Stimulated activated CD4-positive, alpha-beta T cell treated with anti-CD3 and anti-CD28 coated beads, TNF-alpha, amount 100 ng/mL, for 1 hour (primary cell): ENCODE measurements at regions not wholly inside any gene's neighbourhood (a gene's known extent, or its start where the extent isn't known, plus 50 kb on each side); places are given as distances from the start of the nearest gene placed in this dataset.
"Not testable (repeated sequence)": the region's sequence is repeated elsewhere in the genome, so short reads cannot be mapped to it uniquely, and the experiment has no call there.

Source experiments
- DNase-seq, 3 donors: peaks; one replicate each; pipeline ENCODE4 v3.0.0-alpha.2; 2020; ENCODE audit warnings: low read depth in 3 of 3, low spot score in 1 of 3

DNA sequence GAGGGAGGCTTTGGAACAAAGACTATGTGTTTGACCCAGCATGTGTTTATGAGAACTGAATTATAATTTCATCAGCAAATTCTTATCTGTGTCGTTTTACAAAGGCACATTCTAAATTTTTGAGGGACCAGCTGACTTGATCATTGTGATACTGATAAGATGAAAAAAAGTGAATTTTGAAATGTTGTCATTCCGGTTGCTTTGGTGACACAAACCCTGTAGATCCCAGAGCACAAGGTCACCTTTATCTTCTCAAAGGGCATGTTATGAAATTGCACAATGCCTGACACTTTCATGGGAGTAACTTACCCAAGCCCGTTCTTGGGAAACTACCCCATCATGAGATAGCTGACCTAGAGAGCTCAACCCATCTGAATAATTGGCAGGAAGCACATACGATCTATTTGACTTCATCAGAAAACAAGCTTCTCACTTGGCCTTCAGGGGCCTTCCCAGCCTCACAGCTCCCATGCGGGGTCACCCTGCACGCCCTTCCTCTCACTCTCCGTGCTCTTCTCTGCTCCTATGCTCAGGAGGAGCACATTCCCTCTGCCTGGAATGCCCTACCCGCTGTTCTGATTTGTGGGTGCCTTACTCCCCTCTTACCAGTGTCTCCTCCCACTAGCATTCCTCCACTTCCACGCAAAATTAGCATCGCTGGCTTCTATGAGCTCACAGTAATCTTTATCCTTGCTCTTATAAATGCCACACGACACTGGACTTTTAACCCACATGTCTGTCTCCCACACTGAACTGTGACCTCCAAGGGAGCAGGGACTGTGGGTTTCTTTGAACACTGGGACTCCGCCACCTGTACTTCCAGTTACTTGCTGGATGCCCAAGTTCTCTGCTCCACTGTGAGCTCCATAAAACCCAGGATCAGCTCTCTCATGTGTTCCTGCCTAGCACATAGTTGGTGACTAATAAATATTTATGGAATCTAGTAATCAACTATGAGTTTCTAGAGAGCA lies 555.8 kb upstream of the ID2 start:
- no peak for DNase-seq

DNA sequence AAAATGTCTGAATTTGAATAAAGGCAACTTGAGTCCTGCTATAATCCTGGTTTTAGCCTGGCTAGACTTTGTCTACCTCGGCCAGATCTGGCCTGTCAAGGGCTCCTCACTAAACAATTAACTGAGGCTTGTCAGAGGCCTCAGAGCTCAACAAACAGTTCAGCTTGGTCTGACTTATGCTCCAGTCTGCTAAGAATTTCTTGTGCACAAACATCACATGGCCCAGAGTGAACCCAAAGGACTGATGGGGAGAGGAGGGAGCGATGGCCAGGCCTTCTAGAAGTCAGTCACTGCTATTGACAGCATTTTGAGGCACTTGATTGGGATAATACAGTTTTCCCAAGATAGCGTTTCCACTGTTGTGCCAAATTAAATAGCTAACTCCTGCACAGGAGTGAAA lies 555.1 kb upstream of the ID2 start:
- no peak for DNase-seq

DNA sequence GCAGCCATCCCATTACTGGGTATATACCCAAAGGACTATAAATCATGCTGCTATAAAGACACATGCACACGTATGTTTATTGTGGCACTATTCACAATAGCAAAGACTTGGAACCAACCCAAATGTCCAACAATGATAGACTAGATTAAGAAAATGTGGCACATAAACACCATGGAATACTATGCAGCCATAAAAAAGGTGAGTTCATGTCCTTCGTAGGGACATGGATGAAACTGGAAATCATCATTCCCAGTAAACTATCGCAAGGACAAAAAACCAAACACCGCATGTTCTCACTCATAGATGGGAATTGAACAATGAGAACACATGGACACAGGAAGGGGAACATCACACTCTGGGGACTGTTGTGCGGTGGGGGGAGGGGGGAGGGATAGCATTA lies 550.4 kb upstream of the ID2 start:
- DNase-seq: not testable (repeated sequence)

DNA sequence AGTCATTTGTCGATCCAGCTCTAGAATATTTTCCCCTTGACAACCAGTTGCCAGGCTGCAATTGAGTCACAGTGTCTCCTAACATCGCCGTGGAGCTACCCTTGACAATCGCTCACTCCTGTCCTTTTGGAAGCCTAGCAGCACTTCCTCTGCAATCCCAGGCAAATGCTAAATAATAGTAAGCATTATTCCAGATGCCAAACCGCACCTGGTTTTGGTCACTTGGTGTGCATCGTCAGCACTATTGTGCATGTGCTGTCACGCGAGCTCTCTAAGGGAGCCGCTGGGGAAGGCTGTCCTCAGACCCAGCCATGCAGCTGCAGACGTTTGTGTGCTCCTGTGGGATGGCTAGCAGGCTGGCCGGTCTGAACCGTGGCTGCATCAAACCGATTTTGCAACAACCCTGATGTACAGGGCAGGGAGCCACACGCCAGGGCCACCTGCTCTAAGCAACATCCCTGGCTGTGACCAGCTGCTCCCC lies 549.5 kb upstream of the ID2 start:
- DNase-seq: no peak

DNA sequence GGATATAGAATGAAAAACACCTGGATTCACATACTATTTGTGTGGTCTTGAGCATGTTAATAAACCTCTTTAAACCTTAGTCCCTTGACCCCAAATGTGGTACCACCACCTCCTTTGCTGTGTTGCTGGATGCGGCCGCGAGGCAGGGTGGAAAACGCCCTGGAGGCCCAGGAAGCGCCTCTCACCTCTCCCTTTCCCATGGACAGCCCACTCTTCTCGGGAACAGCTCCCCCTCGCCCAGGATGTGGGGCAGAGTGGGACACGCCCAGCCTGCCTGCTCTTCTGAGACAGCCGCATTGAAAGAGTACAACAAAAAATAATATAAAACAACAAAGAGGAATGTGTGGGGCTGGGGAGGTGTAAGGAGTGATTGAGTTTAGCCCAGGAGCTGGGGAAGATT lies 549.0 kb upstream of the ID2 start:
- DNase-seq: no peak

DNA sequence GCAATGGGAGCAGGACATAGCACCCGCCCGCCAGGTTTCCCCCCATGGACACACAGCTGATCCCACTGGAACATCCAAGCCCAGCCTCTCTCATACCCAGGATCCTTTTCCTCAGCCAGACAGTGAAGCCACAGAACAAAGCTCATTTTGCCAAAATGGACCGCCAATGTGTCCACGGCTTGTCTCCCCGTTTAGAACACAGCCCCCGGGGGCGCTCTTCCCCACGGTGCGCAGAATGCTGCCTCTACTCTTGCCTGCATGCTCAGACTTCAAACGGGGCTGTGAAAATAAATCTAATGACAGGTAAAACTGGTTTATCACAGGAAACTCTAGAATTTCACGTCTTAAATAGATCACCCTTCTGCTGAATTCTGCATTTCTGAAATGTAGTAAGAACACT lies 548.5 kb upstream of the ID2 start:
- no peak for DNase-seq

DNA sequence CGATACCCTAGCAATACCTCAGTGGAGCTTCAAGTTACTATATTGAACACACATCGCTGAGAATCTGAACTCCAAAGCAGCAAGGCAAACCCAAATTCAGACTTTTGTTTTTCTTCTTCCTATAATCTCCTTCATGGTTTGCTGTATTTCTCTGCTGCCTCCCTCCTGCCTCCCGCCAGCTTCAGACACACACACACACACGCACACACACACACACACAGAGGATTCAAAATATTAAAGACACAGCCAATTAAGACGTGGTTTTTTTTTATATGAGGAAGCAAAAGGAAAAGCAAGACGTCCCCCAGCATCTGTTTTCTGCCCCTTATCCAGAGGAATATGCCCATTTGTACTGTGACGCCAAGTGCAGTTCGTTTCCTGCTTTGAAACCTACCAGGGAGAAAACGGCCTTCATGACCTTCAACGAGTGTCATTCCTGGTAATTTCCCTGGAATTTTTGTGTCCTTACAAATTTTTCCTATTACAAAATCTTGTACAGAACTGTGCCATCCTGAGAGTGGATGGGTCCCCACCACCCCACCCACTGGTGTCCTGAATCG lies 547.9 kb upstream of the ID2 start:
- no peak for DNase-seq

DNA sequence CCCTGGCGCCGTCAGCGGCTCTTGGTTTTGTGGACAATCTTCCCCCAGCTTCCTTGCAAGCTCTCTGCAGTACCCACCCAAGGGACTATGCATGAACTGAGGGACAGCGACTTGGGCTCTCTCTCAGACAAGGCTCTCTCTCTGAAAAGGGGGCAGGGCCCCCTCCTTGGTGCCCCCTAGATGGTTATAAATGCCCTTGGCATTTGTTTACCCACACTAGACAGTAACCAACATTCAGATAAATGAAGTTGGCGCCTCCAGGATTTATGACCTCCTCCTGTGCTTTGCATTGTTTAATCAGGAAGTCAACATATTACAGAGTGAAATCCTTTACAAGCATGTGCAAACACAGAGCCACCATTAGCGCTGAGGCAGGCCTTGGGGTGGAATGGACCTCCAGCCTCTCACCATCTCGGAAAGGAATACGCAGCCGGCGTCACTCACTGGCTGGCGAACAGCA lies 547.4 kb upstream of the ID2 start:
- no peak for DNase-seq

DNA sequence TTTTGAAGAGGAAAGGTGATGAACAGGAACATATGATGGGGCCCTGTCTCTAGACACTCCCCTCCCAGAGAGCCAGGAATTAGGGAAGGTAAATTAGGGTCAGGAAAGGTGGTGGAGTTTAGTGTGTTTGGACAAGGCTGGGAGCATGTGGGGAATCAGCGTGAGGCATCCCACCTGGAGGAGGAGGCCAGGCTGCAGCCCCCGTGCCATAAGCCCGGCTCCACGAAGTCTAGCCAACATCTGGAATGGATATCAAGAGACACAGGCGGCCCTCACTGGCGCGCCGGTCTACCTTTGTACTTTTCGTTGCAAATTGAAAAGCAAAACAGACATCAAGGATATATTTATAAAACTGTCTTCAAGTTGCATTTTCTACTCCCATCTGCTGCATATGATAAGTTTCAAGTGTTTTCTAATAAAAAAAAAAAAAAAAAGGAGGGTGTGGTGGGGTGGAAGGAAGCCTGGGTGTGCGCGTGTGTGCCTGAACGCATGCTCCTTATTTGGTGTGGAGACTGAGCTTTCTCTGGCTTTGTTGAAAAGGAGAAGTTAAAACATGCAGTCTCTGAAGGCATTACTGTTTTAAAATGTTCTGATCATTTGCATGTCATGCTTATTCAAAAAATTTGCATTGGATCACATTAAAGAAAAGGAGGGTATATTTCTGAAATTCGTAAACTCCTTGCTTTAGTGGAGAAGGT lies 546.7 kb upstream of the ID2 start:
- no peak for DNase-seq

DNA sequence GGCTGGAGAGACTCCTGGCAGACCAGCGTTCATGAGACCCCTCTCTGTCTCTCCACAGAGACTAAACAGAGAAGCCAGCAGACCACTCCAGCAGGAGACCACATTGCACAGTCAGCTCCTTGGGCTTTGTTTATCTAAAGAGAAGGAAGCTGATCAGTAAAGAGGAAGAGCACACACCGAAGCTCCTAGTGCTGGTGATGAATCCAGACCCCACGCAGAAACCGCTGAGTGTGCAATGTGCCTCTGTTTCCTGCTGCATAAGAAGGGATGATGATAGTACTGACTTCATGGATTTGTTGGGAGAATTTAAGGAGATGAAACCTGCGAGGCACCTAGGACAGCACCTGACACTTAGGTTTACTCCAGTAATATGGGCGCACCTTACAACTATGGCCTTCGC lies 544.1 kb upstream of the ID2 start:
- no peak for DNase-seq

DNA sequence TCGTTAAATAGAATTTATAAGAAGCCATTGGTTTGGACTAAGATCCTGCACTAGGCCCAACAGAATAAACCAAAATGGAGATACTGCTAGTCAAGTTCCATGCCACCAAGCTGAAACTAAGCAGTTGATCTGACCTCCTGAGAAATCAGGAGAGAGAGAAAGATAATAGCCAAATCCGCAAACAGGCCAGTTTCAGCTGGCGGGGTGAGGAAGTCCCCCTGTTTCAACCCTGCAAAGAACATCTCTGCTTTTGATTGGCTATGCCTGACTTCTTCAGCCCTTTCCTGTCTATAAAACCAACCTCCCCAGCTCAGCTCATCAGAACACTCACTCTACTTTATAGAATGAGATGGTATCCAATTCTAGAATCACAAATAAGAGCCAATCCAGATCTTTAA lies 543.3 kb upstream of the ID2 start:
- no peak for DNase-seq

DNA sequence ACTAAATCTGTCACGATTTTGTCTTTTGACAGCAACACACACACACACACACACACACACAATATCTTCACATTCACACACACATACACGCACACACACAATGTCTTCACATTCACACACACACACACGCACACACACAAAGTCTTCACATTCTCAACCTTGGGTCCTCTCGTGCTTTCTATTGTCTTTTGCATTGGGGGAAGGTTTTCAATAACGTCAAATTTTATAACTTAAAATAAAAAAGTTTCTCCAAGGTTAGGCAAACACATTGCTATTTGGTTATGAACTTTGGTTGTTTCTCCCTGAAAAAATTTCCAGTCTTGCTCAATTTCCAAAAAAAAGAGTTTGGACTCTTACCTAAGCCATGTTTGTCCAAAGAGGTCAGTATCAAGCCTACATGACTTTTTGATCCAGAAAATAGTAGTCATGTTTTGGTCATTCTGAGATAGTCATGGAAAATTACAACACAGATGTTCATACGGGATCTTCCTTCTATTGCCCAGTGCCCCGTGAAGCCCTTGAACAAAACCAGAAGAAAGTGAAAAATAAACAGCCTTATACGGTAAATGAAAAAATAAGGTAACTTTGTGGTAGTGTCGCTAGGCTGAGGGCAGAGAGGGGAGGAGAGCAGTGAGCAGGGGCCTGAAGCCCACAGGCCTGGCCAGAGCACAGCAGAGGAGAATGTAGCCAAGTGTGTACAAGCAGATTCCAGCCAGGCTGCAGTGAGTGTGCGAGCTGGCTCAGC lies 542.8 kb upstream of the ID2 start:
- no peak for DNase-seq

DNA sequence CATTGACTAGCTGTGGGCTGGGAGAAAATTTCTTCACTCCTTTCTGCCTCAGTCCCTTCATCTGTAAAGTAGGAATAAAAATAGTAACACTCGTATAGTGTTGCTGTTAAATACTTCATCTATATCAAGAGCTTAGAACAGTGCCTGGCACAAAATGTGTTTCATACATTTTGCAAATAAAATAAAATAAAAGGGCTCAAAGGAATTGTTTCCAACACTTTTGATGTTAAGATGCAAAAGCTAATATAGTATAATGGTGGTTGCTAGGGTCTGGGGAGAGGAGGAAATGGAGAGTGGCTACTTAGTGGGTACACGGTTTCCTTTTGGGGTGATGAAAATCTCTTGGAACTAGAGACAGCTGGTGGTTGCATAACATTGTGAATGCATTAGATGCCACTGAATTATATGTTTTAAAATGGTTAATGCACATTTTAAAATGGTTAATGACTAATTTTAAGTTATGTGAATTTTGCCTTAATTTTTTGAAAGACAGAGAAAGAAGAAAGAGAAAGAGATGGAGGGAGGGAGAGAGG lies 542.1 kb upstream of the ID2 start:
- DNase-seq: no peak

DNA sequence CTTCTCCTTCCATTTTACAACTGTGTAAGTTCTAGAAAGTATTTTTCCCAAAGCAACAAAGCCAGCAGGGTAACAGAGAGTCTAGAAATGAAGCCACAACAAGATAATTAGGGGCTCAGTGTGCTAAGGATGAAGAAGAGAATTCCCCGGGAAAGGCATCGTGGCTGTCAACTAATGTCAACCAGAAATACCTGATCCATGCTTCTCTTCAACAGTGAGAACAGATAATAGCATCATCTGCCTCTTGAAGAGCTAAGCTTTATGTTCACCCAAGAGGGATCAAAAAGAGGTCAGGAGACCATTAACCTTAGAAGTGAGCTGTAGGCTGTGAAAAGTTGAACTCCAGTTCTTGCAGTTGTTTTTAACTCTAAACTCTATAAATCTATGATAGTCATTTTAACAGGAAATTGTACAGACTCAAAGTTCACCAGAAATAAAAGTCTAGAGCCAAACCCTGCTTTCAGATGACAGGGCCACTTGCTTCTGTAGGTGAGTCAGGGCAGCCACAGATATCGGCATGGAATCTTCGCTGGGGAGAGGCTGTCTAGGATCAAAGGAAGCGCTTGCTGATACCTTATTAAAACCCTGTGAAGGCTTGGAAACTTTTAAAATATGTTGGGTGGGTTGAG lies 540.7 kb upstream of the ID2 start:
- no peak for DNase-seq

DNA sequence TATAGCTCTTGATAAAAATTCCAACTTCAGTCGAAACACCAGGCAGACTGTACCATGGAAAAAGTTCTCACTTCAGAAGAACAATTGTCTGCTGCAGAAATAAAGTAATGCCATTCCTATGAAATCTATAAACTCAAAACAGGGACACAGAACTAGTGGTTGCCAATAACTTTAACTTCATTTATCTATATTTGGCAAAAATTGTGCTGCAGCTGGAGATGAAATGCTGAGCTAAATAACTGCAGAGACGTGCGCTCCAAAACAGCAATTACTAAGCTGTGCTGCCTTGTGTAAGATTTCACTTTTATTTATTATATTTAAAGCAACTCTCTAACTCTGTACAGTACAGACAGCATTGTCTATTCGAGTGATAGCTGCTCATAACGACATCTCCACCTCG lies 540.1 kb upstream of the ID2 start:
- DNase-seq: no peak

DNA sequence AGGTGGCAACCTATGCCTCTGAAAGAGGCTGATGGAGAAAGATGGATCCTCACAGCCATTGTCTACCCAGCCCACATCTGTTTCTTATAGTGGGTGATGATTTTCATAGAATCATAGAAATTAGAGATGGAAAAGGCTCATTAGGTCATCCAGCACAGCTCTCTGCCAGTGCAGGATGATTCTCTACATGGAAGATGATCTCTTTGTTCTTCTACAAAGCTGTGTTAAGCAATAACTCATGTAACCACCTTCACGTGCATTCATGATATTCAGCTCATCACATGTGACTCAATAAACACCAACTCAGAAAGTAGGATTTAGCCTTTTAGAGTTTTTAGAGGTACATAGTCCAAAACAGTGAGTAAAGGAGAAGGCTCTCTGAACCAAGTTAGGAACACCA lies 539.4 kb upstream of the ID2 start:
- DNase-seq: no peak

DNA sequence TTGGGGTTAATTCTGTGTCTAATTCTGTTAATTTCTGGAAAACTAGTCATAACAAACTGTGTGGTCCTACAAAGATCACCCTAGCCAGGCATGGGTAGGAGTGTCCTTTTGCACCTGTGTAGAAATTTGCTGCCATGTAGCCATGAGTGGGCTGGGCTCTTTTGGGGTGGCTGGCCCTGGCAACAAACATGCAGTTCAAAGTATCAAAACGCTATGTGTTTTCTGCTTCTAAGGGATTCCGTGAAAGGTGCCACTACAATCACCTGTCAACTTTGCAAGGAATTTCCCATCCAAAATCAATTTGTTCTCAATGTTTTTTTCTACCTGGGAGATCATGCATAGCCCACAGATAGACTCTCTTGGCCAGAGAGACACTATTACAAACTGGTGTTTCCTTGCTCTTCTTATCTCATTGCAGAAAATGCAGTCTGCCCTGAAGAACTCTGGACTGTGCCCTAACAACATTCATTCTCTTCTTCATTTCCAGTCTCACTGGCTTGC lies 537.7 kb upstream of the ID2 start:
- DNase-seq: no peak

DNA sequence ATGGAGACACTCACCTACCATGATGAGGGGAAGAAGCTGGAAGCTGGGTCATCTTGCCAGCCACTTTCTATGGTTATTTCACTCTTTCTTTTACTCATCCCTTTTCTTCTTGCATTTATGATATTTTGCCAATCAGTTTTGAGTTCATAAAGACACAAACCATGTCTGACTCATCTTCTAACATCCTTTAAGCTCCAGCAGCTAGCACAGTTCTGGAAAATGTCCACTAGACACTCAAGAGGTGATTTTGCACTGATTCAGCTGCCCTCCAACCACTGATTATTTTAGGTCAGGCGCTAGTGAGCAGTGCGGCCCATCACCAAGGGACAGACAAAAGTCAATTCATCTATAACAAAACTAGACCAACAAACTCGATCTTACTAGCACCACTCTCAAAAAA lies 537.1 kb upstream of the ID2 start:
- no peak for DNase-seq

DNA sequence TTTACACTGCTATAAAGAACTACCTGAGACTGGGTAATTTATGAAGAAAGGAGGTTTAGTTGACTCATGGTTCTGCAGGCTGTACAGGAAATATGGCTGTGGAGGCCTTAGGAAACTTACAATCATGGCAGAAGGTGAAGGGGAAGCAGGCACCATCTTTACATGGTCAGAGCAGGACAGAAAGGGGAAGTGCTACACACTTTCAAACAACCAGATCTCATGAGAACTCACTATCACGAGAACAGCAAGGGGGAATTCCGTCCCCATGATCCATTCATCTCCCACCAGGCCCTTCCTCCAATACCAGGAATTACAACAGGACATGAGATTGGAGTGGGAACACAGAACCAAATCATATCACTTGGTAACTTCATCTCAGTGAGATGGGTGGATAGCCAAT lies 536.5 kb upstream of the ID2 start:
- DNase-seq: not testable (repeated sequence)
